GM12891 (cell line): ENCODE measurements at regions not wholly inside any gene's neighbourhood (a gene's known extent, or its start where the extent isn't known, plus 50 kb on each side); places are given as distances from the start of the nearest gene placed in this dataset.

Experiments
- DNase-seq: peaks from one replicate; pipeline ENCODE4 v3.0.0; 2011; ENCODE audit warnings: low spot score; ENCODE audit not compliant: insufficient read length
- FAIRE-seq: peaks from 2 replicates; lab custom pipeline; 2011; peaks lifted over from hg19 to GRCh38; lab: Jason Lieb, UNC
- PAX5 ChIP-seq: IDR thresholded peaks from 2 replicates; pipeline ENCODE4 v1.6.1; 2011; ENCODE audit warnings: low read length, moderate library complexity, mild to moderate bottlenecking; ENCODE audit not compliant: insufficient read depth, severe bottlenecking
- POLR2A ChIP-seq: IDR thresholded peaks from 2 replicates; pipeline ENCODE4 v1.6.1; 2011; ENCODE audit warnings: low read depth, low read length, control low read depth
- POLR2AphosphoS5 ChIP-seq: IDR thresholded peaks from 2 replicates; pipeline ENCODE4 v1.6.1; 2011; ENCODE audit warnings: low read depth, low read length, control low read depth
- POU2F2 ChIP-seq: IDR thresholded peaks from 2 replicates; pipeline ENCODE4 v1.6.1; 2011; ENCODE audit warnings: low read depth, mild to moderate bottlenecking, control low read depth, low read length, moderate library complexity
- SPI1 ChIP-seq: IDR thresholded peaks from 2 replicates; pipeline ENCODE4 v1.6.1; 2011; ENCODE audit warnings: low read depth, low read length, control low read depth
- TAF1 ChIP-seq: IDR thresholded peaks from 2 replicates; pipeline ENCODE4 v1.6.1; 2011; ENCODE audit warnings: low read depth, low read length, control low read depth

DNA sequence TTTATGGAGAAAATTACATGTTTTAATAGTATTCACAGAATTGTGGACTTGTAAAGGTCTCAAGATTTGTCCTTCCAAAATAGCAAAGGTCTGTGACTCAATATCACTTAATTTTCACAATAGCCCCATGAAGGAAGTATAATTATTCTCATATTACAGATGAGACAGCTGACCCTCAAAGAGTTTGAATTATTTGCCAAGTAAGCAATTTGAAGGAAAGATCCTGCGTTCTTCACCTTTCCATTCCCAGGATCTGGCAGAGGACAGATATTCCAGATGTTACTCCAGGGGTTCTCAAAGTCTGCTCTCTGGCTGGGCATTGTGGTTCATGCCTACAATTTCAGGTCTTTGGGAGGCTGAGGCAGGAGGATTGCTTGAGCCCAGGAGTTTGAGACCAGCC lies 559.4 kb upstream of the AUTS2 start:
- TF ChIP-seq SPI1 (no peak), POU2F2 (no peak), POLR2AphosphoS5 (no peak), POLR2A (no peak), PAX5 (no peak), TAF1 (no peak)
- no peak for FAIRE-seq
- DNase-seq, result no peak

DNA sequence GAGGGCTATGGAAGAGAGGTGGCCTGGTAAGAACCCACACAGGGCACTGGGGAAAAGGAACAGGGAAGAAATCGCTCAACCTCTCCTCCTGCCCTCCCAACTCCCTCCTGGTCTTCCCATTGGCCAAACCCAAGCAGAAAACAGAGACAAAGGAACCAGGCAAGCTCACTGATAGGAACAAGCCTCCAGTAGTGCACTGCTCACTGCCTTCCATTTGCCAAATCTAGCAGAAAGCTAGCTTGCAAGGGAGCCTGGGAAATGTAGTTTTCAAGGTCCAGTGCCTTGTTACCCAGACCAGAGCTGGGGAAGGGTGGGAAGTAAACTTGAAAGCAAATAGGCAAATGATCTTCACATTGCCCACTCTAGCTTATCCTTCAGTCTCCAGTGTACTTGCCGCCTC lies 556.1 kb upstream of the AUTS2 start:
- TF ChIP-seq TAF1 (no peak), POLR2A (no peak), PAX5 (no peak), POLR2AphosphoS5 (no peak), SPI1 (no peak), POU2F2 (no peak)
- DNase-seq, result no peak
- FAIRE-seq, result no peak

DNA sequence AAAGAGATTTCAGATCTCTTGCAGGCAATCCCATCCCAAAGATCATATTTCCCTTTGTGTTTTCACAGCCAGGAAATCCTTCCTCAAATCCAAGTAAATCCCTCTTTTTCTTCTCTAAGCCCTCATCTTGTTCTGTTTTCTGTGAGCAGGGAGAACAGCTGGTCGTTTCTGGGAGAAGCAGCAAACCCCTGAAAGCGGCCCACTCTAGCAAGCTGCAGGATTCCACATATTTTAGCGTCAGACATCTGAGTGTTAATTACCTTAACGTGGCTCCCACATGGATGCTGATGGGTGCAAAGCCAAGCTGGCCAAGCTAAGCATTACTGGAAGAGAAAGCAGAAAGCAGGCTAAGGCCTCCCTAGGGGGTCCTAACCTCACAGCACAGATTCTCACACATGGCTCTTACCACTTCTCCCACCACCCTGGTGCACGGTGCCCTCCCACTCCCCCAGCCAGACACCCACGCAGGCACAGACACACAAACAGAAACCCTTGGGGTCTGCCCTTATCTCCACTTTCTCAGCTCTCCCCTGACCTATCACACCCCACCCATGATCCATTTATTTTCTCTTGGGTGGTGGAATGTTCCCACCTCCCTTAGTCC lies 551.0 kb upstream of the AUTS2 start:
- no peak for TF ChIP-seq TAF1
- TF ChIP-seq POLR2A, result no peak
- TF ChIP-seq PAX5, result no peak
- TF ChIP-seq POU2F2, result no peak
- no peak for TF ChIP-seq SPI1
- no peak for TF ChIP-seq POLR2AphosphoS5
- no peak for DNase-seq
- no peak for FAIRE-seq

DNA sequence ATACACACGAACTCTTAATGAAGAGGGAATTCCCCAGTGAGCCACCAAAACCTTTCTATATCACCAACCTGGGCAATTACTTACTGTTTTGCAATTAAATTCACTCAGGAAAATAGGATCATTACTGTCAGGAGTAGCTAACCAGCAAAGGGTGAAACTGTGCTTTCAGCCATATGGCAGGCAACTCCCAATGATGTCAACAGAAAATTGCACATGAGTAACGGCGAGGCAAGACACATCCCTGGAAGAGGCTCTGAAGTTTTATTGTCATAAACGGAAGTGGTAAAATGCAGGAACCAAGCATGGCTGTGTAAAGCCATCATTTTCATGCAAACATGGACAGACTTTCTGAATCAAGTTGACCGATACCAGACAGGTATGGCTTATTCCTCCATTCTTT lies 548.9 kb upstream of the AUTS2 start:
- FAIRE-seq (no peak), DNase-seq (no peak)
- TF ChIP-seq POU2F2 (no peak), SPI1 (no peak), PAX5 (no peak), POLR2AphosphoS5 (no peak), POLR2A (no peak), TAF1 (no peak)

DNA sequence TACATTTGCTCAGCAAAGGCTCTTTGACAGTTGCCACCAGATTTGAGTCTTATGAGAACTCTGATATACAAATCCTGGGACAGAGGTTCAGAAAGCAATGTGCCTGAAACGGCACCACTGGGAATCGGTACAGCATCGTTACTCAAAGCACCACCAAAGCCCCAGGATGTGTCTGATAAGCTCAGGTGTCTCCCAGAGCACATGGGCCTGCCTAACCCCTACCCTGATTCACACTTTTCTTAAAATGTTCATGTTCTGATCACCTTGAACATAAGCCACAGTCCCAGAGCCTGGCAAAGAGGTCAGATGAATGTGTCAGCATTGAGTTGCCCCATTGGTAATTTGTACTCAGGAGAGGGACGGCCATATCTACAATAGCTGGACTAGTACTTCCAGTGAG lies 545.8 kb upstream of the AUTS2 start:
- TF ChIP-seq POU2F2 (no peak), POLR2AphosphoS5 (no peak), POLR2A (no peak), TAF1 (no peak), SPI1 (no peak), PAX5 (no peak)
- FAIRE-seq, result no peak
- no peak for DNase-seq

DNA sequence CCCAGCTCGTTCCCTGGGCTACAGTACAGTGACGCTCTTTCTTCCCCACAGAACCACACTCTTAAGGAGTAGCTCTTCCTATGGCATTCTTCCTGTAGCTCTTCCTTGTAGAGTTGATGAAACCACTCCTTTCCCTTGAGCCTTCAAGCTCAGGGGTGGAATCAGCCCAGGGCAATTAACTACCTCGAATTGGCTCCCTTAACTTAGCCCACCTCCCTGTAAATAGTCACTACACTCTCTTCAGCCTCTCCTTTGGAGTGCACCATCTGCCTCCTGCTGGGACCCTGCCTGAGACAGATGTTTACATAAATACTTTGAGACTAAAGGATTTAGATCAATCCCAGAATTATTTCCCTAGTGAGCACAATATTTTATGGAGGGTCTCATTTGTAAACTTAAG lies 537.8 kb upstream of the AUTS2 start:
- TF ChIP-seq POU2F2, result no peak
- no peak for TF ChIP-seq POLR2AphosphoS5
- no peak for TF ChIP-seq PAX5
- DNase-seq (no peak), FAIRE-seq (no peak)

DNA sequence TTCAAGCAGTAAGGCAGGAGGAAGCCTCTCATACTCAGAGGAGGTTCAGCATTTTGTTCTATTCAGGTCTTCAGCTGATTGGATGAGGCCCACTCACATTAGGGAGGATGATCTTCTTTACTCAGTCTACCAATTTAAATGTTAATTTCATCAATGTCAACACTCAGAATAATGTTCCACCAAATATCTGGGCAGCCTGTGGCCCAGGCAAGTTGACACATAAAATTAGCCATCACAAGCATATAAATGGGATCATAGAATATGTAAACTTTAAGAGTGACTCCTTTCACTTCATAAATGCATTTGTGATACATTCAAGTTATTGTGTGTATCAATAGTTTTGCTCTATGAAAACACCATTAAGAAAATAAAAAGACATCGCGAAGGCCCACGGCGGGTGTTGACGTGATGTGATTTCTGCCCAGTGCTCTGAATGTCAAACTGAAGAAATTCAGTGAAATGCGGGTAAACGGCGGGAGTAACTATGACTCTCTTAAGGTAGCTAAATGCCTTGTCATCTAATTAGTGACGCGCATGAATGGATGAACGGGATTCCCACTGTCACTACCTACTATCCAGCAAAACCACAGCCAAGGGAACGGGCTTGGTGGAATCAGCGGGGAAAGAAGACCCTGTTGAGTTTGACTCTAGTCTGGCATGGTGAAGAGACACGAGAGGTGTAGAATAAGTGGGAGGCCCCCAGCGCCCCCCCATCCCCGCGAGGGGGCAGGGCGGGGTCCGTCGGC lies 536.1 kb upstream of the AUTS2 start:
- DNase-seq (no peak), FAIRE-seq (no peak)
- TF ChIP-seq SPI1, result no peak
- no peak for TF ChIP-seq PAX5
- TF ChIP-seq POLR2A, result no peak
- TF ChIP-seq POU2F2, result no peak

DNA sequence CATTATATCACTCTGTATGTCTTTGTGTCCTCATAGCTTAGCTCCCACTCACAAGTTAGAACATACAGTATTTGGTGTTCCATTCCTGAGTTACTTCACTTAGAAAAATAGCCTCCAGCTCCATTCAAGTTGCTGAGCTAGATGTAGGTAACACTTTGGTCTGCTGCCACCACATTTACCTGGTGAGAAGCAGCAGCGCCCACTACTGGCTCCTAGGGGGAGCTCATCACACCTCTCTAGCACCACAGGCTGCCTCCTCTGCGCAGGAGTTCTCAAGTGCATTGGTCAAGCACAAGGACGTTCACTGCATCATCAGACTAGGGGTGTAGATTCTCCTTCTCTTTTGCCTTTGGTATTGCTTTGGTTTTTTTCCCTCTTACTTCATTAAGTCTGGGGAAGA lies 530.9 kb upstream of the AUTS2 start:
- no peak for DNase-seq
- TF ChIP-seq POU2F2, result no peak
- no peak for TF ChIP-seq PAX5
- no peak for TF ChIP-seq SPI1
- TF ChIP-seq POLR2AphosphoS5, result no peak
- FAIRE-seq, result no peak

DNA sequence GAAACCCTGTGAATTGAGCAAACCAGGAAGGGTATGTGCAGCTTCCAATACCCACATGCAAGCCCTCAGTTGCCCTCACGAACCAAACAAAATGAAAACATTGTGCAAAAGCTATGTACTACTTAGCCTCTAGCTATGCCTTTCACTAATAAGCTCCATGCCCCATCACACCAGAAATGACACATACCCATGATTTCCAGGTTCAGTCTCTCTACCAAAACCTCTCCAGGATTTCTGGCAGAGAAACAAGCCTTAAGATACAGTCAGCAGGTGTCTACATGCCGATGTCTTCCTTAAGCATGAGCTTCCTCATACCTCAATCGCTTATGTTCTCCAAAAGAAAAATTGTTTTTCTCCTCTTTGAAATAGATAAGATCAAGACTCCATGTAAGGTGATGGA lies 527.8 kb upstream of the AUTS2 start:
- FAIRE-seq (no peak), DNase-seq (no peak)
- TF ChIP-seq PAX5 (no peak), TAF1 (no peak), POLR2AphosphoS5 (no peak), POLR2A (no peak), POU2F2 (no peak), SPI1 (no peak)

DNA sequence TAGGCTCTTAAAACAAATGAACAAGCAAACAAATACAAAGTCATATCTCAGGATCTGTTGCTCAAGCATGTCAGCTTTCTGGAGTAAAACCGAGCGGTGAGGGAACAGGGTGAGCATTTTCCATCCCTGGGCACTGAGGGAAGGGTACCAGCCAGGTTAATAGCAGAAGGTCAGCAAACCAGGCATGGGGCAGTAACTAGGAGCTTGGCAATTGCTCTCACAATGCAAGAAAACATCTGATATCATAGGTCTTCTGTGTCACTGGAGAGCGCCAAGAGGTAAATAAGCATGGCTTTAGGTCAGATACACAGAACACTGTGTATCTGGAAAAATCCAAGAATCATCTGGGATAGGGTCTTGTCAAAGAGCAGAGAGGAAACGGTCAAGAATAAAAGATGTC lies 521.7 kb upstream of the AUTS2 start:
- TF ChIP-seq POLR2AphosphoS5, result no peak
- no peak for TF ChIP-seq POLR2A
- no peak for TF ChIP-seq PAX5
- TF ChIP-seq SPI1, result no peak
- TF ChIP-seq TAF1, result no peak
- no peak for TF ChIP-seq POU2F2
- DNase-seq, result no peak
- no peak for FAIRE-seq
